ENCODE measurements at regions not wholly inside any gene's neighbourhood (a gene's known extent, or its start where the extent isn't known, plus 50 kb on each side); places are given as distances from the start of the nearest gene placed in this dataset.

DNA sequence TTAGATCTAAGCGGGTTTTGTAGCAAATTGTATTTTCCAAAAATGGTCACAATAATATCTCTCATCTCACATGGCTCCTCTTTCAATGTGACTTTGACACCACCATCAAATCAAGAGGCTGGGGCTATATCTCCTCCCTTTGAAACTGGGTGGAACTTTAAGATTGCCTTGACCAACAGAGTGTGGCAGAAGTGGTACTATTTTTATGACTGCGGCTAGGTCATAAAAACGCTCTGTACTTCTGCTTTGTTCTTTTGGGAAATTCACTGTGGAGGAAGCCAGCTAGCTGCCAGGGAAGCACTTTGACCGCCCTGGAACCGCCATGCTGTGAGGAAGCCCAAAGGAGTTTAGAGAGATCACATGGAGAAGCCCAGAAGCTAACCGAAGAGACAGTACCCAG is 50.7 kb upstream of the ACOT11 start:
- no peak for DNase-seq (ENCODE audit: extremely low read depth, low read depth)

DNA sequence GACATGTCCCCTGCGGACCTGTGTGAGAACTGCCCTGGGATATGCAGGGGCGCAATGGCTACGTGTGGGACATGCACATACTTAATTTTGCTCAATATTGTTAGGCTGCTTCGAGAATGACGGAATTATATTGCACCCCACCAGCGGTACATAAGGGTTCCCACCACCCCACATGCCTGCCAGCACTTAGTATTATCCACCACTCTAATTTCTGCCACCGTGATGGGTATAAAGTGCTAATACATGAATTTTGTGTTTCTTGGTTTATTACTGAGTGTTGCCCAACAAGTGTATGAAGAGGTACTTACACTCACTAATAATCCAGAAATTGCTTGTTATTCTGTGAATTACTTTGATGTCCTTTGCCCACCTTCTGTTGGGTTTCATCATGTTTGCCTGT is 52.1 kb upstream of the ACOT11 start:
- DNase-seq (ENCODE audit: extremely low read depth, low read depth): no peak

DNA sequence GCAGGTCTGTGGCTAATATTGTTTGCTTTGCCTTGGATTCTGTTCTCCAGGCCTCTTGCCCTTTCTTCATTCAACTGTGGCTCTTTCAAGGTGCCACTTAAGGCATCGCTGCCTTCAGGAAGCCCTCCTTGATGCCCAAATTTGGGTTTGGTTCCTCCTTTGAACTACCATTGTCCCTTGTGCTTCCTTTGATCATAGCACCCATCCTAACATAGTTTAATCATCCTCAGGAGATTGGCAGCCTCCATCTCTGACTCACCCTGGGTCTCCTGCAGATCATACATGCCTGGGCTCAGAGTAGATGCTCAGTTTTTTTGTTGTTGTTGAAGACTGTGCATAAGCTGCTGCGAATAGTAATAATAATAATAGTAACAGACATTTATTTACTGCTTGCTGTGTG is 54.4 kb upstream of the ACOT11 start:
- no peak for DNase-seq (ENCODE audit: extremely low read depth, low read depth)

DNA sequence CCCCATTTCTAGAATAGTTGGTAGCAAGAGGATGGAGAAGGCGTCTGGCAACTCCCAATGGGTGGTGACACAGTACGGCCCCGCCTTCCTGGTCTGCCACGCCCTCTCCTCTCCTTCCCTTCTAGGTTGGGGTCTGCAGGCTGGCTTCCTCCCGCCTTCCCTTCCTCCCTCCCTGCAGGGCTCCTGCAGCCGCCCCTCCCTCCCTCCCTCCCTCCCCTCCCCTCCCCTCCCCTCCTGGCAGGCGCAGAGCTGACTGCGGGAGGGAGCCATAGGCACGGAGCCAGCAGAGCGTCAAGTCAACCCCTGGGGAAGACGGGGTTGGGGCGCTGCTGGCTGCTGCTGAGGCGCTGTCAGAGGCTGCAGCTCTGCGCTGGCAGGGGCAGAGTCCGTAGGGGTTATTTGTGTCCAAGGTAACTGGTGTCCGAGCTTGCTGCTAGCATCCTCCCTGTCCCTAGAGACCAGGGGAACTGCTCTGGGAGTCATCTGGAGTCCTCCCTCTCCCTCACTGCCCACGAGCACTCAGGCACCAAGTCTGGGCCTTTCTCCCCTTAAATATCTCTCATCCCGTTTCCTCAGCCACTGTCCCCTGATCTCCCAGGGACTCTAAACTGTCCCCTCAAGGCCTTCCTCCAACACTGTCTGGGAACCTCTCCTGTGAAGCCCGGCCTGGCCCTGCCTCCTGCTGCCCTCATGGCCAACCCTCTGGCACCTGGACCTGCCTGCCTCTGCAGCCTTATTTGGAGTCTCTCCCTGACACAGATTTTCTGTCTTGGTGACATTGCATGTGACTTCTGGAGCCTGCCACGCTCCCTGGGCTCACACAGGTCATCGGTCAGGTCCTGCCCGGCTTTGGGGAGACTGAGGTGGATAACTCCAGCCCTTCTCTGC is 57.4 kb upstream of the ACOT11 start:
- no peak for DNase-seq (ENCODE audit: extremely low read depth, low read depth)

DNA sequence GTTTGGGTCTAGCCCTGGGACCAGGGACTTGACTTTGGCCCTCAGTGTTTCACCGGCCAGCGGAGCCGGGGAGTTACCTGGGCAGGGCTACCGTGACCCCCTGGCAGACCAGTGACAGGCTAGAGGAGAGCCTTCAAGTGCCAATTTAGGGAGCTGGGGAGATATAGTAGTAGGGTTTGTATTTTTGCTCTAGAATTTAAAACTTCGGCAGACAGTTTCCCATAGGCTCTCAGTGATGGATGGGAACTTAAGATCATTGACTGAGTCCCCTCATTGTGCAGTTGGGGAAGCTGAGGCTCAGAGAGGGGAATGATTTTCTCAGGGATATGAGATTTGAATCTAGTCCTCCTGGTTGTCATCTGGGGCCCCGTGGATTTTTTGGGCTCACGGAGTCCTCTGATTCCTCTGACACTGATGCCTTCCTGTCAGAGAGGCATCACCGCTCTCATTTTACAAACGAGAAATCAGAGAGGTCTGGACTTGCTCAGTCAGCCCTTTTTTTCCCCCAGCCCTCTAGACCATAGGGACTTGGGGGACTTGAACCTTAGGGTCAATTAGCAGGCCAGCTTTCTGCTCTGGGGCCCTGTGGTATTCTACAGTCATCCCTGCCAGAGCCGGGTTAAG is 58.3 kb upstream of the ACOT11 start:
- DNase-seq (ENCODE audit: extremely low read depth, low read depth): no peak

DNA sequence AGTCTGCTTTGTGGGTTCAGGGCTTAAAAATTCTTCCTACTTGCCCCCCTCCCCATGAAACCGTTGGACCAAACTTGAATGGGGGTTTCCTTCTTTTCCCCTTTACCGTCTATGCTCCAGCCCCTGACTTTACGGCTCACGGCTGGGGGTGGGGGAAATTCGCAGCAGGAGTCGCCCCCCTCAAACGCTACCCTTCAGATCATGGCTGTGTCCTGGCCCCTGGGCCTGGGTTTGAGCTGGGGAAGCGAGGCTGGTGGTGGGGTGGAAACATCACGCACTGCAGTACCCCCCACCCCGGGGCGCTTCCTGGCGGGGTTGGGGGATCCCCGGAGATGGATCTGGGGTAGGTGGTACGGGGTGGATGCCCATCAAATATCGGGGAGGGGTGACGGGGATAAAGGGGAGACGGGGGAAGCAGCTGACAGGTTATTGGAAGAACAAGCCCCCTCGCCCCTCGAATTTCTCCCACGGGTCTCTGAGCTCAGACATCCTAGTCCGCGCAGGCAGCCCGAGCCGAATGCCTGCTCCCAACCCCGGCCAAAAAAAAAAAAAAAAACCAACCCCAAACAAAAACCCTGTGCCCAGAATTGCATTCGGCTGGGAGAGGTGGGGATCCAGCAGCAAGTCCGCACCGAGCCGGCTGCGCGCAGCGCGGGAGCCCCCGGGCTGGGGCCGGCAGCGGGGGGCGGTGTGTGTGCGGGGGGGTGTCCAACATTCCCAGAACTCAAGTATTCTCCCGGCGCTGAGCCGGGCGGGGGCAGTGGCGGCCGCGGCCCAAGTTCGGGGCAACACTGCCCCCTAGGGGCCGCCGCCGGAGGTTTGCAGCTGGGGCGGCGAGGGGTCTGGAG is 59.0 kb upstream of the ACOT11 start:
- DNase-seq (ENCODE audit: extremely low read depth, low read depth): peak; percentile 51

DNA sequence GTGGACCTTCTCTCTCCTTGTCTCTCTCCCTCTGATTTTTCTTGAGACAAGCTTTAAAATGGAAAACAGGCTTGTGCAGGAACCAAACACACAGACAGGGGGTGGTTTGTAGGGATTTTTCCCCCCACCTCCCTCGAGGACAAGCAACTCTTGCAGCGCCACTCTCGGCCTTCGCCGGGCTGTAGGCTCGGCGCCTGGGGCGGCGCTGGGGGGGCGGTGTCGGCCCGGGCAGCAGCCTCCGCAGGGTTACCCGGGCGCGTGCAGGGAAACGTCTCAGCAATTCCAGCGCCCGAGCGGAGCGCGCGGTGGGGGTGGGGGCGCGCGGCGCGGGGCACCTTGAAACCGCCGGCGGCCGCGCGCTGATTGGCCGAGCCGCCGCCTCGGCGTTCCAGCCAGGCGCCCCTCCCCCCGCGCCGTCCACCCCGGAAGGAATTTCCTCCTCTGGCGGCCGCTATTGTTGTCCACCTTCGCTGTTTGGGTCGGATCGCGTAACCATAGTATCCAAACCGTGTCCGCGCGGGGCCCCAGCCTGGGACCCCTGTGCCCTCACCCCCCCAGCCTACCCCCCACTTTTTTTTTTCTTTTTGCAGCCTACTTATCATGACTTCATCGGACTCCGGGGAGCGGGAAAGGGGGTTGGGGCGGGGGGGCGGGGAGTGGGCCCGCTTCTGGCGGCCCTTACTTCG is 59.8 kb upstream of the ACOT11 start:
- peak; percentile 73 for DNase-seq (ENCODE audit: extremely low read depth, low read depth)

DNA sequence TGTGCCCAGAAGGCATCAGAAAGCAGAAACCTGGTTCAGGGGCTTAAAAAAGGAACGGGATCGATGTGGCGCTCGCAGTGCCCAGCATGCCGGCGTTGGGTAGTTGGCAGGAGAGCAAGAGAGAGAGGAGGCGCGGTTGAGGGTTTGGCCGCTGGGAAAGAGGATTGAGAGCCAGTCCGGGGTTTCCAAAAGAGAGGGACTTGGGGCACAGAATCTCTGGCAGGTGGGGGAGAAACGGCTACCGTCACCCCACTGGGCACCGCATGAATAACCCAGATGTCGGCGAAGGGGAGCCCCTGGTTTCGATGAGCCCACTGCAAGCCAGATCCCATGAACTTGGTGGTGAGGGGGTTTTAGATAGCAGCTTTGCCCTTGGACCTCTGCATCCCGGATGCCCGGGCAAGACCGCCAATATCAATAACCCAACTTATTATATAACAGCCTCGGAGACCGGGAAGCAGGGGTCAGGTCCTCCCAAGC is 60.4 kb upstream of the ACOT11 start:
- no peak for DNase-seq (ENCODE audit: extremely low read depth, low read depth)

DNA sequence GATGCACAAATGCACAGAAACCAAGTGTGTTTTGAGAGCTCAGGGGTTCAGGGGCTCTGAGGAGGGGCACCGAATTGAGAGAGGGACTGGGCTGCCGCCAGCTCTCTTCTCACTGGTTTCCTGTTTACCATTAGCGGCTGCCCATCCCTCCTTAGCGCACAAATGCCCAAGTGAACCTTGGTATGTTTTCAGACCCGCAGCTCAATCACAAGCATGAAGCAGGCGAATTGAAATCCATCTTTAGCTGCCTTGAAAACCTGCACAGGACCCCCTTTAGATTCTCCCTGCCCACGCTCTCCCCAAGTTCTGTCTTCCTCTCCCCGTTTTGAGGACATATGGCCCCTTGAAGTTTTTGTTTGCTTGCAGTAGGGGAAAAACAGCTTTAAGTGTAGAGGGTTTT is 61.1 kb upstream of the ACOT11 start:
- no peak for DNase-seq (ENCODE audit: extremely low read depth, low read depth)

DNA sequence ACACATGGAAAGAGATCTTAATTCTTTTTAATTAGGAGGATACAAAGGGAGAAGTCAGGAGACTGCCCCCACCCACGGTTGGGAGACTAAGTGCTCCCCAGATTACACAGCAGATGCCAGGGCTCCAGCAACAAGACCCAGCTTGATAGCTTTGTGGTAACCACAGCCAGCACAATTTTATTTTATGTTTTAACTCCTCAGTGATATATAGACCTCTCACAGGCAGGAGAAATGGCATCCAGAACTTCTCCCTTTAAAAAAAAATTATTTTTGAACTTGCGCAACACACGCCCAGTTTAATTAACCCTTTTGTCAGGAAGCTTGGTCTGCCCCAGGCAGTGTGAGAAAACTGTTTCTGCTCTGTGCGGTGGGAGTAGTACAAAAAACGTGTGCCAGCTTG is 62.6 kb upstream of the ACOT11 start:
- DNase-seq (ENCODE audit: extremely low read depth, low read depth): no peak

DNA sequence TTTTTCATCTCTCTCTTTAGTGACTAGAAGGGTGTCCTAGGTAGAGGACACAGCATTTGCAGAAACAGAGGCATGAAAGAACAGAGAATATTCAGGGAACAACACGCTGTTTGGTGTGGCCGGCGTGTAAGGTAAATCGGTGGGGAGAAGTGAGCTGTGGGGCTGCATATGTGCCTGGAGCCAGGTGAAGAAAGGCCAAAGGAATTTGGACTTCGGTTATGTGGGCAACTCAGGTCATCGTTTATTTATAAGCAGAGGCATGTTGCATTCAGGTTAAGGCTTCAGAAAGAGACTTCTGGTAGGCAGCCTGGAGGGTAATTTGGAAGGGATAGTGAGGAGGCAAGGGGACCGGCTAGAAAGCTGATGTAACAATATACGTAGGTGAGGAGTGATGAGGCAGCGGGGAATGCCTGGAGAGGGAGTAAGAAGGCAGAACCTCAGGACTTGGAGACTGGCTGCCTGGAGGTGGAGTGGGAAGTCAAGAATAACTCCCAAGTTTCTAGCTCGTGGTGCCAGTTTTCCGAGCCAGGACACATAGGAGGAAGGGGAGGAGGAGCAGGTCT is 64.1 kb upstream of the ACOT11 start:
- no peak for DNase-seq (ENCODE audit: extremely low read depth, low read depth)

DNA sequence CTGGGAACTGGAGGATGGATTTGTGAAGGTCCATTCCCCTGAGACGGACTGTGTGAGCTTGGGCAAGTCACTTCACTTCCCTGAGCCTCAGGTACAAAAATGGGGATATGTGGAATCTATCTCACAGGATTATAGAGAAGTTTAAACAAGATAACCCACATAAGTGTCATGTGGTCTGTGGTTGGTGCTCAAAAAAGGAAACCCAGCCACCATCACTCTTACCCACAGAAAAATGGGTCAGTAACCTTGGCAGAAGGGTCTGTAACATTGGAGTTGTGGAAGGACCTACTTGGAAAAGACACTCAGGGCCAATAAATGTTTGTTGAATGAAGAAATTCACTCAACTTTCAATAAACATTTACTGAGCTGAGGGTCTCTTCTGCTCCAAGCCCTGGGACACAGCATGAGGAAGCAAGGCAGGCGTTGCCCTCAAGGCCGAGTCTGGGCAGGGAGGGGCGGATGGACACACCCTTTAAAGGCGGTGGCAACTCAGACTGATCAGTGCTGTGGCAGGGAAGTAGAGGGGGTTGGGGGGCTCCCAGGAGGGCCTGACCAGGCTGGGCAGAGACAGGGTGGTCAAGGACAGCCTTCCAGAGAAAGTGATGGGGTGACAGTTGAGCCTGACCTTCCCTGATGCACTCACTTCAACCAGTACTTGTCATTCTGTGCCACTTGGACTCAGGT is 66.7 kb upstream of the ACOT11 start:
- DNase-seq (ENCODE audit: extremely low read depth, low read depth): no peak

DNA sequence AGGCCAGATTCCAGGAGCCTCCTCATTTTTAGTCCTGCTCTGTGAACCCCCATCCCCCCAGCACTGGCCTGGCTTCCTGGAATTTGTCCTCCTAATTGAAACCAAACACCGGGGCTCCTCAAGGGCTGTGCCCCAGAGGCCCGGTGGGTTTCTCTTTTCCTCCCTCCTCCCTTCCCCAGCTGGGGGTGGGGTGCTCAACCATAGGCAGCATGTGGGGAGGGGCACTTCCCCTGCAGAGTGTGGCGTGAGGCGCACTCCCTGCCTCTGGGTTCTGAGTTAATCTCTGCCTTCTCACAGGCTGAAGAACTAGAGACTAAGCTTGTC is 67.5 kb upstream of the ACOT11 start:
- no peak for DNase-seq (ENCODE audit: extremely low read depth, low read depth)

DNA sequence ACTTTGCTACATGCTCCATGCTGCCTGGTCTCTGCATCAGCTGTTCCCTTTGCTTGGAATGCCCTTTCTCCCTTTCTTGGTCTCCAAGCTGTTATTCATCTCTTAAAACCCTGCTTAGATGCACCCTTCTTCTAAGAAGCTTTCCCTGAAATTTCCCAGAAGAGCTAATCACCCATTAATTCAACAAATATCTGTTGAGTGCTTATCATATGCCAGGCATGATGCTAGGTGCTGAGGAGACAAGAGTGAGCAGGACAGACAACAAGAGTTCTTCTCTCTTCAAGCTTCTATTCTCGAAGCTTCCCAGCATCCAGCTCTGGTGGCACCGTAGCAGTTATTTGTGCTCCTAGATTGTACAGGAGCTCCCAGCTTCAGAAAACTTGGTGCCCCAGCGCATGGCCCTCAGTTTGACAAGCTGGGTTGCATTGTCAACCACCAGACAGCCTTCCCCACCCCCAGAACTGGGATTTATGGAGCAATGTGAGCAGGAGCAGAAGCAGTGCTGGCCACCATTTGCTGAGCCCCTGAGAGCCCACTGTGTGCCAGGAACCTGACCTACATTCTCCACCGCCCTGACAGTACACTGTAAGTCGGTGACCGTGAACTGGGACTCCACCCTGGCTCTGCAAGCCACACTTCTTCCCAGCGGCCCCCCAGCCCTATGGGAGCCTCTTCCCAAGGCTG is 68.0 kb upstream of the ACOT11 start:
- no peak for DNase-seq (ENCODE audit: extremely low read depth, low read depth)

DNA sequence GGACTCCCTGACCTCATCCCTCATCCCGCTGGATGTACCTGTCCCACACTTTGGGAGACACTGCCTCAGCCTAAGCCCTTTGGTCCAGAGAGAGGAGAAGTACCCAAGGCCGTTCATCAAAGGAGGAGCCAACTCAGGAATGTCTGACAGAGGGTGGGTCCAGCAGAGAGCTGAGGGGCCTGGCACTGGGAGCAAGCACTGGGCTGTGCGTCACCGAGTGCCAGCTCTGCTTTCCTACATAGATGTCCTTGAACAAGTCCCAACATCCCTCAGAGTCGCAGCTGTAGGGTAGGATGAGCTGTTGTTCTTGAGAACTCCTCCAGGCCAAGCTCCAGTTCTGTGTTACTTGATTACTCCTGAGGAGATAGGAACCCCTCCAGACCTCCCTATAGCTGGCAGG is 68.8 kb upstream of the ACOT11 start:
- DNase-seq (ENCODE audit: extremely low read depth, low read depth): no peak

DNA sequence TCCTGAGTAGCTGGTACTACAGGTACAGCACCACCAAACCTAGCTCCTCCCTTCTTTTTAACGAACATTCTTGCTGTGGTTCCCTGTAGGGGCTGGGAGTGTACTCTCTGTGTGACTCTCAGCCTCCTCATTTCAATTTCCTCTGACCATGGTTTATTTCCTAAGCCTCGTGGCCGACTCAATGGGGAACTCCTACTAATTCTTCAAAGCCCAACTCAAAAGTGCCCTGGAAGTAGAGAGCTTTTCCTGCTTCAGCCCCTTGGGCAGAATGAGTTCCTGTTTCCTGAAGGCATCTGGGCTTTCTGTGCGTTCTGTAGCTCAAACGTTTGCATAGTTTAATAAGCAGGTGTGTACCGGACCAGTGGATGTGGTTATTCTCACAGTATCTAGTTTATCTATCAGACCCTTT is 70.9 kb upstream of the ACOT11 start:
- no peak for DNase-seq (ENCODE audit: extremely low read depth, low read depth)

DNA sequence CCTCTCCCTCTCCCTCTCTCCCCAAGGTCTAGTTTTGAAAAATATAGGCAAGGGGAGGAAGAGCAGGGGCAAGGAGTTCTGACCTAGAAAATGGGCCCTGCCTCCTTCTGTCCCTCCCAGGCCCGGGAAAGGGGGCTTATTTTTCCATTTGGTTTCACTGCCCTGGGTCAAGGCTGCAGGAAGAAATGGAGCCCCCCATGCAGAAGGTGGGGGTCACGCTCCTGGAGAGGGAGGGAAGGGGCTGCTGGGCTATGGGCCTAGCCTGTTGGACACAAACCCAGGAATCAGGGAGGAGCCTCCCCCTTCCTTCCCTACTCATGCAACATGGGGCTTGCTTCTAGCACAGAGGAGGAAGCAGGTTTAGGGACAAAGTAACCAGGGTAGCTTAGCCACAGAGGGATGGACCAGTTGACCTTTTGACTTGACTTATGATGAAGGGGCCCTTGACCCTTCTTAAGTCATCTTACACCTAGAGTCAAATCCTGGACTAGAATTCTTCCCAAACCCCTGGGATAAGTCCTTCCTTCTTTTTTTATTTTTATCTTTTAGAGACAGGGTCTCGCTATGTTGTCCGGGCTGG is 70.4 kb upstream of the SSBP3 start:
- no peak for DNase-seq (ENCODE audit: extremely low read depth, low read depth)

DNA sequence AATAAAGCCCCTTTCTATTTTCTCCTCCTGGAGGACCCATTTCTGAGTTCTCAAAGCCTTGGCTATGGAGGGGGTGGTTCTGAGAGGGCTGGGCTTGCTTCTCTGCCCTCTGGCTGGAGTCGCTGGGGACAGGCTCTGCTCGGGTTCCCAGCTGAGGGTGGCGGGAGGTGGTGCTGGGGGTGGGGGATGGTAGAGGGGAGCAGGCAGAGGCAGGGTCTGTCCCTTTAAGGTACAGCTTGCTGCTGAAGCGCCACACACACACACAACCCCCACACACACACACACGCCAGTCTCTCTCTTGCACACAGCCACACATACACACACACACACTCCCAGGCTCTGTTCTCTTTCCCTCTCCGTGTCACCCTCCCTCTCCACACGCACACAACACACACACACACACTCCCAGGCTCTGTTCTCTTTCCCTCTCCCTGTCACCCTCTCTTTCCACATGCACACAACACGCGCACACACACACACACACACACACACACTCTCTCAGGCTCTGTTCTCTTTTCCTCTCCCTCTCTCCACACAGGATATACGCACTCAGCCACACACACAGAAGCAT is 69.8 kb upstream of the SSBP3 start:
- DNase-seq (ENCODE audit: extremely low read depth, low read depth): no peak

All from NCI-H460 (cell line).